NCI-H510A treated with DMSO at 0.1 percent for 48 hours (cell line): ENCODE measurements at regions not wholly inside any gene's neighbourhood (a gene's known extent, or its start where the extent isn't known, plus 50 kb on each side); places are given as distances from the start of the nearest gene placed in this dataset.
"Not testable (repeated sequence)": the region's sequence is repeated elsewhere in the genome, so short reads cannot be mapped to it uniquely, and the experiment has no call there.

Experiments used
- DNase-seq: peaks from one replicate; lab custom pipeline; 2025; lab: John Stamatoyannopoulos, UW

GRCh38 chr18:76018210-76018609 lies 476.8 kb downstream of the ZNF516 start:
- DNase-seq, result no peak

- no peak for DNase-seq
Measured at GRCh38 chr18:76013057-76013456, 482.0 kb downstream of the ZNF516 start.

- DNase-seq, result peak; percentile 80
Measured at GRCh38 chr18:76005632-76006208, 489.3 kb downstream of the ZNF516 start.

- DNase-seq, result not testable (repeated sequence)
Measured at GRCh38 chr18:75987913-75988312, 507.1 kb downstream of the ZNF516 start.

DNA sequence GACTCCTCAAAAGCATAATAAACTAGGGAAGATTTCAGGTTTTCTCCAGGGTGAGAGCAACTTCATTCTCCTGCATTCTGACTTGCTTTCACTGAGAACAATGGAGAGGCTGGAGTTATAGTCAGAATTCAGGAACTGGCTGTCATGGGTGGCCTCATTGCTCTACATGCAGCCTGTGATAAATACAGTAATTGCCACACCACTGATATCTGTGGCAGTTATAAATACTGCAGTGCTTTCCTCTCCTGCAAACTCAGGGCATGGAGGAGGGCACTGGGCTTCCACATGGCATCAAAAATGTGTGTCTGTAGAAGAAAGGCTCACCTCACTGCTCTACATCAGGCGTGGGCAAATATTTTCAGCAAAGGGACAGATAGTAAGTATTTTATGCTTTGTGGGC lies 510.2 kb downstream of the ZNF516 start:
- no peak for DNase-seq

DNA sequence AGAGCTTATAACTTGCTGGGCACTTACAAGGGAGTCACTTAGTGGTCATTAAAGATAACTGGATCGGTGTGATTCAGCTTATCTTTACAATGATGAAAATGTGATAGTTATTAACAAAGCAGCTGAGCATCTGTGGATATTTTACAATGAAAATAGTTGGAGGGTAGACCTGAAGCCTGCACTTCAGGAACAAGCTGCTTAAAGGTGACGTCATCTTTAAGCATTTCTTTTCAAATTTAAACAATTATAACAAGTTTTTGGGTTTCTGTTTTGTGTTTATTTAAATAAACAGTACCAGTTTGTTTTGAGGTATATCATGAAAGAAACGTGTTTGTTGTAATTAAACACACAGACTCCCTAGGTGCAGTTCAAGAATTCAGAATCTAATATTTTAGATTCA lies 513.9 kb downstream of the ZNF516 start:
- DNase-seq, result no peak

DNA sequence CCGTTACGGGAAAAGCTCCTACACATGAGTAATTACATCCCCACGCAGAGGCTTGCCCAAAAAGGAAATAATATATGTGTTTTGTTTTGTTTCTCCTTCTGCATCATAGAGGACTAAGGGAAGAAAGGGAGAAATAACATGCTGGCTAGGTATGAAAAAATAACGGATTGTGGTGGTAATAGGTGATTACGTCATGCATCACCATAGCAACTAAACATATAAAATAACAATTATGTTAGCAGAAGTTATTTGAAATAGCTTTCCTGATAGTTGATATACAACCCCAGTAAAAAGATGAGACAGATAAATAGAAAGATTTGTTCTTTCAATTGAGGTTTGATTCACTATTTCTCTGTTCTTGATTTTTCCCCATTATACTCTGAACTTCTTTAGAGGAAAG lies 518.0 kb downstream of the ZNF516 start:
- no peak for DNase-seq

DNA sequence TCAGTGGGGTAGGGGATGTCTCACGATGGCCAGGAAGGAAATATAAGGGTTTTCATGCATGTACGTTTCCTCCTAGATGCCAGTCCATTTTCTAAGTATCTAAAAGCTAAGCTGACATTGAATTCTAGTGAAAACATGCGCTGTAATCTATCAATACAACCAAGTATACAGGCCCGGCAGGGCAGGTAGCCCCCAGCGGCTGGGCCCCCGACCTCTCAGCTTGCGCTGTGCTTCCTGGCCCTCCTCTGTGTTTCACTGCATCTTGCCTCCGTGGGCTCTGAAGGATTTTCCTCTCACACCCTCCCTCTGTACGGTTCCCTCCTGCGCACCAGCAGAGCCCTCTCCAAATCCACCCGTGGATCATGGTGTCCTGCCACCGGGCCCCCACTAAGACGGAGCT lies 524.8 kb downstream of the ZNF516 start:
- no peak for DNase-seq

DNA sequence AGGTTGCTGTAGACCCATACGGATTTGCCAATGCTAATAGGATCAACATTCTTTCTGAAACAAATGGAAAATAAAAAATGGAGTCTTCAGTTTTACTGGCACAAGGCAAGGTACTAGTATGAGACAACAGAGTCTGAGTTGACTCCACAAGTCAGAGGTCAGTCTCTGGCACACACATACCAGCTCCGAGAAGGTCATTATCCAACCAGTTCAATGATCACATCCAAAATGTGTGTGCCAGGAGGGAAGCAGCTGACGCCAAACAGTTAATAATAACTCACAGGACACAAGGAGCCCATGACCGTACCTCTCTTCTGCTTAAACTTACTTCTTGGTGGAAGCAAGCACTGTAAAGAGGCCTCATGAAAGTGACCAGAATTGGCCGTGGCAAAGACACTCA lies 528.6 kb downstream of the ZNF516 start:
- no peak for DNase-seq

GRCh38 chr18:75962036-75962572 lies 532.9 kb downstream of the ZNF516 start:
- DNase-seq, result no peak

DNA sequence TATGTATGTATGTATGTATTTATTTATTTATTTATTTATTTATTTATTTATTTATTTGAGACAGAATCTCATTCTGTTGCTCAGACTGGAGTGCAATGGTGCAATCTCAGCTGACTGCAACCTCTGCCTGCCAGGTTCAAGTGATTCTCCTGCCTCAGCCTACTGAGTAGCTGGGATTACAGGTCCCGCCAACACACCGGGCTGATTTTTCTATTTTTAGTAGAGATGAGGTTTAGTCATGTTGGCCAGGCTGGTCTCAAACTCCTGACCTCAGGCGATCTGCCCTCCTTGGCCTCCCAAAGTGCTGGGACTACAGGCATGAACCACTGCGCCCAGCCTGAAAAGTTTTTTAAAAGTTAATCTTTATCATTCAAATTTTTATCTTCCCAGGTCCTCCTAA lies 532.9 kb upstream of the SMIM21 start:
- not testable (repeated sequence) for DNase-seq

GRCh38 chr18:75959150-75959549 lies 531.6 kb upstream of the SMIM21 start:
- no peak for DNase-seq

GRCh38 chr18:75958683-75959082 lies 531.2 kb upstream of the SMIM21 start:
- DNase-seq, result no peak

DNA sequence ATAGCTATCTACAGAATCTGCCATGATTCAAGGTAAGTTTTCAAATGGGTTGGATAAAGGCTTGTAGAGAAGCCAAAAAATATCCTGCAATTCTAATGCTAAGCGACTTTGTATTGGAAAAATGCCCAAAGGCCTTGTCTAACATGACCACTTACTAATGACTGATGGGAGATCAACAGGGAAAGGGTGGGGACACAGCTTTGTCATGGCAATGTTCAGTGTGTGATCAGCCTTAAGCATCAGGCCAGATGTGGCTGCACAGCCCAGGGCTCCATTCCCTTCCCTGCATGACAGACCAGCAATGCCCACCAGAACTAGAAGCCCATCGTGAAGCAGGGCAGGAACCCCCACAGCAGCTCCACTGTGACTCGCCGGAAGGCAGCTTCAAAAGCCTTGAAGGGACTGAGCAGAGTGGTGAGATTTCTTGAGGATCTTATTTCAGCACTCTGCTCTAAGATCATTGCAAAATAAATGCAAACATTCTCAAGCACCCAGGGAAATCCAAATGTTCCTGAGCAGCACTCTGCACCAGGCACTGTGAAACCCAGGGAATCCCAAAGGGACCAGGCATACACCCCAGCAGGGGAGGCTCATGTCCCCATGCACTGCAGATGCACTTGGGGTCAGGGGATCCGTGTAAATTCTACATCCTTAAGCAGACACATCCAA lies 517.9 kb upstream of the SMIM21 start:
- no peak for DNase-seq

- DNase-seq, result no peak
Measured at GRCh38 chr18:75937306-75937705, 509.8 kb upstream of the SMIM21 start.

DNA sequence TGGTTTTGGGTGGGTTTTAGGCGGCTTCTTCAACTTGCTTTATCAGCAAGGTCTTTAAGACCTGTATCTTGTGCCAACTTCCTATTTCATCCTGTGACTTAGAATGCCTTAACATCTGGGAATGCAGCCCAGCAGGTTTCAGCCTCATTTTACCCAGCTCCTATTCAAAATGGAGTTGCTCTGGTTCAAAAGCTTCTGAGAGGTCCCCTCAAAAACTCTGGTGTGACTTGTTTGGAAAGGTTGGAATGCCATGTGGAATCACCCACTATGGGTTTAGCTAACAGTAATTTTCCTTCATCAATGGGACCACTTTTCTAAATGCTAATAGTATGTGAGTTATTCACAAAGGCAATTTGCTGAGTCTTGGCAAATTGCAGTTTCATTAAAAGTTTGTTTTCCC lies 509.4 kb upstream of the SMIM21 start:
- DNase-seq, result no peak

DNA sequence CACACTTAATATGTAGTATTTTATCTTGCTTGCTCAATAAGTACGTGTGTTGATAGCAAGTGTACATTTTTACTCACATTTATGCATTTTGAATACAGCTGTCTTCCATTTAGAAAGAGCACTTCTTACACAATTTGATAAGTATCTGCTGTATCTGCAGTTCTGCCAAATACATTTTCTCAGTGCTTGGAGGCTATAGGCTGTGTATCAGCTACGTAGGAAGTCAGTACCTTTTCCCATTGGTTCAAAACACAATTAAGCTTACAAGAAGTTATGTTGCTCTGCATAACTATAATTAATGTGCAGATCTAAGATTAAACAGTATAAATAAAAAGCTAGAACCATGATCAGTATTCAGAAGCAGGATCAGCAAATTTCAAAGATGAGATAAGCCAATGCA lies 503.6 kb upstream of the SMIM21 start:
- no peak for DNase-seq

DNA sequence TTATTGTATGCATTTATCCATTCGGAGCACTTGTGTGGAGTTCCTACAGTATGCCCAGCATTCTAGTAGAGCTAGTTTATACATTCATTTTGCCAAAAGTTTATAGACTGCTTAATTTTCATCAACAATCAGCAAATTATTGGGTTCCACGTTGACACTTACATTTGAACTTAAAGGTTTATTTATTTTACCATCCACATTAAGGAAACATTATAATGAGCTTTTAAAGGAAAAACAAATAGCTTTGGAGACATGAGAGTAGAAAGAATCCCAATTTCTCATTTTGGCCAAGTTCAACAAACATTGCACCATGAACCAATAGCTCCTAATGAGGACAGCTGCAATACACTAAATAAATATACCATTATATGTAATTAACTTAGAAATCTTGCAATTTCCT lies 501.2 kb upstream of the SMIM21 start:
- DNase-seq, result no peak

GRCh38 chr18:75927791-75928190 lies 500.3 kb upstream of the SMIM21 start:
- DNase-seq, result no peak

GRCh38 chr18:75926811-75927210 lies 499.3 kb upstream of the SMIM21 start:
- no peak for DNase-seq

GRCh38 chr18:75923169-75923568 lies 495.7 kb upstream of the SMIM21 start:
- DNase-seq, result no peak

DNA sequence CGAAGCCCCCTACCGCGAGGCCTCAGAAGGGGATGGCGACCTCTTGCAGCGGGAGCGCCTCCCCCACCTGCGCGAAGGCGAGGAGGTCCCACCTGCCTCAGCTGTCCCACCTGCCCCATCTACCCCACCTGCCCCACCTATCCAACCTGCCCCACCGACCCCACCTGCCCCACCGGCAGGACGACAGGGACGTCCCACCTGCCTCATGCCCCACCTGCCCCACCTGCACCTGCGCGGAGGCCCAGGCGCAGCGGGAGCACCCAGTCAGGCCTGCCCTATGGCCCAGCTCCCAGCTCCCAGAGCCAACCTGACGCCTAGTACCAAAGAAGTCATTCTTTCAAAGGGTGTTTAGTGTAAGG lies 489.1 kb upstream of the SMIM21 start:
- no peak for DNase-seq

GRCh38 chr18:75915941-75916623 lies 488.6 kb upstream of the SMIM21 start:
- peak; percentile 45 for DNase-seq
